ENCODE measurements at regions not wholly inside any gene's neighbourhood (a gene's known extent, or its start where the extent isn't known, plus 50 kb on each side); places are given as distances from the start of the nearest gene placed in this dataset.

- ATAC-seq (no peak), DNase-seq (no peak)
- TF ChIP-seq POLR2A (IDR thresholded peaks at IDR 0.05) (no peak), CTCF (IDR thresholded peaks at IDR 0.05) (no peak)
- H3K4me1 ChIP-seq, result no peaks in the 10 kb centered on the region
- WGBS, 2 donors, result 52 to 61% methylated on average over 15 of the region's 15 CpGs
- no peaks in the 10 kb centered on the region for H3K36me3 ChIP-seq (replicated peaks in 1 of 2; ENCODE audit: insufficient read depth in 1 of 2, low read depth in 2 of 2)
- intact Hi-C loops (cut with DNase I), result no loop called here
- peaks cover 0 to 9% (median 0%) of the 10 kb centered on the region in 3 donors for H3K9me3 ChIP-seq
- H3K4me3 ChIP-seq, result no peak overlapping the region
- H3K27ac ChIP-seq, result no peak overlapping the region
- no peaks in the 10 kb centered on the region for H3K27me3 ChIP-seq
Measured at GRCh38 chrX:874061-874460, 243.5 kb downstream of the SHOX start.

- WGBS, 2 donors, result 64 to 74% methylated on average over 7 of the region's 7 CpGs
Measured at GRCh38 chrX:873016-873415, 242.4 kb downstream of the SHOX start.

GRCh38 chrX:872090-872489, 241.5 kb downstream of the SHOX start:
- H3K27ac ChIP-seq, result no peak overlapping the region
- no peaks in the 10 kb centered on the region for H3K36me3 ChIP-seq (replicated peaks in 1 of 2; ENCODE audit: insufficient read depth in 1 of 2, low read depth in 2 of 2)
- H3K4me1 ChIP-seq, result no peaks in the 10 kb centered on the region
- no peaks in the 10 kb centered on the region for H3K27me3 ChIP-seq
- H3K9me3 ChIP-seq, result peaks cover 0 to 2% (median 0%) of the 10 kb centered on the region in 3 donors
- ATAC-seq (no peak), DNase-seq (no peak)
- TF ChIP-seq POLR2A (IDR thresholded peaks at IDR 0.05) (no peak), CTCF (IDR thresholded peaks at IDR 0.05) (no peak)
- no peak overlapping the region for H3K4me3 ChIP-seq
- intact Hi-C loops (cut with DNase I), result no loop called here
- 89 to 92% methylated on average over 19 of the region's 19 CpGs for WGBS, 2 donors

More at GRCh38 chrX:873016-873415, 242.4 kb downstream of the SHOX start:
- Histone ChIP-seq H3K9me3 (peaks cover 0 to 9% (median 0%) of the 10 kb centered on the region in 3 donors), H3K27ac (no peak overlapping the region), H3K36me3 (replicated peaks in 1 of 2; ENCODE audit: insufficient read depth in 1 of 2, low read depth in 2 of 2) (no peaks in the 10 kb centered on the region), H3K4me1 (no peaks in the 10 kb centered on the region), H3K27me3 (no peaks in the 10 kb centered on the region), H3K4me3 (no peak overlapping the region)
- no peak for DNase-seq
- ATAC-seq, result no peak
- TF ChIP-seq CTCF (IDR thresholded peaks at IDR 0.05), result no peak
- TF ChIP-seq POLR2A (IDR thresholded peaks at IDR 0.05), result no peak
- intact Hi-C loops (cut with DNase I), result no loop called here

GRCh38 chrX:871626-872025, 241.0 kb downstream of the SHOX start:
- Histone ChIP-seq H3K4me3 (no peak overlapping the region), H3K4me1 (no peaks in the 10 kb centered on the region), H3K27ac (no peak overlapping the region), H3K9me3 (no peaks in the 10 kb centered on the region), H3K27me3 (no peaks in the 10 kb centered on the region), H3K36me3 (replicated peaks in 1 of 2; ENCODE audit: insufficient read depth in 1 of 2, low read depth in 2 of 2) (no peaks in the 10 kb centered on the region)
- 73 to 76% methylated on average over 10 of the region's 10 CpGs for WGBS, 2 donors
- ATAC-seq (no peak), DNase-seq (no peak)
- intact Hi-C loops (cut with DNase I), result no loop called here
- TF ChIP-seq CTCF (IDR thresholded peaks at IDR 0.05), result no peak
- no peak for TF ChIP-seq POLR2A (IDR thresholded peaks at IDR 0.05)

GRCh38 chrX:867966-868647, 237.5 kb downstream of the SHOX start:
- Histone ChIP-seq H3K4me1 (no peaks in the 10 kb centered on the region), H3K4me3 (no peak overlapping the region), H3K36me3 (replicated peaks in 1 of 2; ENCODE audit: insufficient read depth in 1 of 2, low read depth in 2 of 2) (no peaks in the 10 kb centered on the region), H3K27ac (no peak overlapping the region), H3K9me3 (no peaks in the 10 kb centered on the region), H3K27me3 (no peaks in the 10 kb centered on the region)
- no peak for TF ChIP-seq CTCF (IDR thresholded peaks at IDR 0.05)
- no peak for TF ChIP-seq POLR2A (IDR thresholded peaks at IDR 0.05)
- 50 to 64% methylated on average over 10 to 18 of the region's 18 CpGs for WGBS, 2 donors
- ATAC-seq, result no peak
- intact Hi-C loops (cut with DNase I), result no loop called here
- DNase-seq, result no peak
